GM21528 (cell line): ENCODE measurements at regions not wholly inside any gene's neighbourhood (a gene's known extent, or its start where the extent isn't known, plus 50 kb on each side); places are given as distances from the start of the nearest gene placed in this dataset.

Experiments used
- ATAC-seq: cut with Tn5 transposase; IDR thresholded peaks from one replicate; pipeline ENCODE4 v1.9.1; 2021; ENCODE audit warnings: mild to moderate bottlenecking, moderate library complexity; ENCODE audit not compliant: unreplicated experiment, low FRiP score

DNA sequence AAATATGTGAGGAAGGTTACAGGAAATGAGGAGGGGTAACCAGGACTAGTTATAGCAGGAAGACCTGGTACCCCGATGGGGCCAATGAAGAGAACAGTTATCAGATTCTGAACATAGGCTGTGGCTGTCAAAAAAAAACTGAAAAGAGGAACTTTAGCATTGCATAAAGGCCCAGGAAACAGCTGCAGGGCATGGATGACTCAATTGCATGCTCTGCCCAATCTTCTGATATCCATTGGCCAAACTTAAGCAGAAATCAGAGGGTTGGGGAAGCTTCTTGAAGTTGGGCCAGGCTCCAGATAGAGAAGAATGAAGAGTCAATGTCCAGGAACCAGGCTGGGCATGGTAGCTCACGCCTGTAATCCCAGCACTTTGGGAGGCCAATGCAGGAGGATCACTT lies 1222.4 kb upstream of the PRKX start:
- ATAC-seq: peak; percentile 92

DNA sequence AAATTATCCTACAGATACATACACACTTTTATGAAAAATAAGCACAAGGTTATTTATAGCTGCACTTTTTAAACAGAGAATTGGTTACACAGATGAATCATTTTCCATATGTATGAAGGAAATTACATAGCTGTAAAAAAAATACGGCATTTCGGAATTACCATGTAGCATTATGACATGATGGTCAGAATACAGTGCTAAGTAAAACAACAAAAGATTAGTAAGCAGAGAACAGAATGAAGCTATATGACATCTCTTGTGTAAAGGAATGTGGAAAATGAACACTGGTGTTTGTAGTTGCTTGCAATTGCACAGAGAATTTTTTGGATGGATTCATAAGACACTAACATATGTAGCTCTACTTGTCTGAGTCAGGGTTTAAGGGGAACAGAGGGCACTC lies 1222.0 kb upstream of the PRKX start:
- ATAC-seq: peak; percentile 40

DNA sequence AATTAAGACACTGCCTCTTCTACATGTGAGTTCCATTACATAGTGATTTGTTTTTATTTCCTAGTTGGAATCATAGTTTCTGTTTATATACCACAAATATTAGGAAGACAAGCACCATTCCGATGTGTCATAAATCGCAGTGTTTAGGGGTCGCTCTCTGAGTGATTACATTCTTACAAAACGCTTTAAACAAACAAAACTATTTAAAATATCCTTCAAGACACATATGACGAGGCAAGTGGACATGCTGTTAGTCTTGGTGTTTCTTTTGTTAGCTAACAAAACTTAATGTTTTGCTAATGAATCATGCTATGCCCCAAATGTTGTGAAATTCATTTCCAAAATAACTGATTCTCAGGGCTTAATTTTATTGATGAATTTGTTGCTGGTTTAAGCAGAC lies 1219.3 kb upstream of the PRKX start:
- ATAC-seq: no peak

DNA sequence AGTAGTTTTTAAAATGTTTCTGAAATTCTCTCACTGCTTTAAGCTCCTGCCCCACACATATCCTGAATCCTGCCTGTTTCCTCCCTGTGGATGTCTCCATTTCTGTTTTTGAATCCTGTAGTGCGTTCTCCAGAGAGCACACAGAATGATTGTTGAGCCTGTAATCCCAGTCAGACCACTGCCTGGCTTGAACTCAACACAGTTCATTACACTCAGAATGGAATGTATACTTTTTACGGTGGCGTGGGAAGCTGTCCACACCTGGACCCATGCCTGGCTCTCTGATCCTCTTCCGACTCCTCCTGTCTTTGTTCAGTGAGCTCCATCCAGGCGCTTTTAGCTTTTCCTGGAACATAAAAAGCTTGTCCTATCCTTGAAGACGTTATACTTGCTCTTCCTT lies 1217.0 kb upstream of the PRKX start:
- ATAC-seq: no peak

DNA sequence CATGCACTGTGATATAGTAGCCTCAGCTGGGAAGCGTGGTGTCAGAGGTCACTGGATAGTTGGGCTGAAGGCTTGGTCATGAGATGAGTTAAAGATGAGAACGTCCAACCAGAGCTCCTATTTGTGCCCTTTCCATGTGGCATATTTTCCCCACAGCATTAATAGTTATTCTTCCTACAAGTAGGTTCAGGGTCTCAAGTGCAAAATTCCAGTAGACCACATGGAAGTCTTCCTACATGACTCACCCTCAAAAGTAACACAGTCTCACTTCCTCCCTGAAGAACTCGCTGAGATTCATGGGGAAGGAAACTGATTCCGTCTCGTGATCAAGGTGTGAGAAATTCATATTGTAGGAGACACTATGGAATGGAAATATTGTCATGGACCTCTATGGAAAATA lies 1212.5 kb upstream of the PRKX start:
- no peak for ATAC-seq

DNA sequence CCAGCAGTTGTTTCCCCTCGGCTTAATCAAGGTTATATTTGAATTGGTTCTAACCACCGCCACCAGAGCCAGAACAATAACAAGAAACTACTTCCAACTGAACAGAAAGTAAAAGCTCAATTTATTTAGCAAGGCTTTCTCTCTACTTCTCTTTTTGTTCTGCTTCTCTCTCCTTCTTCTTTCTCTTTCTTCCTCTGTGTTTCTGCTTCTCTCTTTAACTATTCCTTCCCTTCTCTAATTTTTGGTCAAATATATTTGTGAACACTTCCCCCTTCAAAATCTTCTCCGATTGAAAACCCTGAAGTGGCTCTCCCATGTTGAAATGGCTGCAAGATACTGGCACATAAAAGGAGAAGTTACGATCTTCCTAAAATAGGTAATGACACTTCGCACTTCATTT lies 1195.9 kb upstream of the PRKX start:
- no peak for ATAC-seq

DNA sequence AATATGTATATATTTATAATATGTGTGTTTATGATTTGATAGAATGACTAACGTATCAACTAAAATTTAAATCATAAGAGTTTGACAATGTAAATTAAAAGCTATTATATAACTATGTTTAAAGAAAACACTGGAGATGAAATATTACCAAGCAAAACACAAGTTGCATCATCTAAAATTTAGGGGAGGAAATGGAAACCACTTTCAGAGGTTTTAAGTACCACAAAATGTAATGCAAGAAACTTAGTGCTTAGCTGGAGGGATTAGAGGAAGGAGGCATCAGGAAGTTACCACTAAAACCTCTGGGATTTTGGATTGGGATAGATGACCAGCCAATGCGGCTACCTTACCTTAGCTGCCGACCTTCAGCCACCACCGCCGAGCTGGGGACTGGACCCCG lies 1192.1 kb upstream of the PRKX start:
- ATAC-seq: no peak

DNA sequence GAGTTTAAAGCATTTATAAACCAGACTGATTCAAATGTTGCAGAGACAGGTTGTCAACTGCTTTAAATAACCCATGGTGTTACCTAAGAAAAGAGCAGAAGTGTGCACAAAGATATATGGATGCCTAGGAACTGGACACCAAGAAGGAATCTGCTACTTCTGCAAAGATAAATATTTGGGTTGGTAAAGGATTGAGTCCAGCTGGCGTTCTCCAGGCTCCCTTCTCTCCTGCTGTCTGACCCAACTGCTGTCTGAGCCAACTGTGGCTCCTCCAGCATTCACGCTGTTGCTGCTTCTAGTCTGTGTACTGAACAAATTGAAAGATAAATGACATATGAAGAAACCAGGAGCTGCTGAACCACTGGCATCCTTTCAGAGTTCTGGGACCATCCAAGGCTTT lies 1167.8 kb upstream of the PRKX start:
- ATAC-seq: no peak

DNA sequence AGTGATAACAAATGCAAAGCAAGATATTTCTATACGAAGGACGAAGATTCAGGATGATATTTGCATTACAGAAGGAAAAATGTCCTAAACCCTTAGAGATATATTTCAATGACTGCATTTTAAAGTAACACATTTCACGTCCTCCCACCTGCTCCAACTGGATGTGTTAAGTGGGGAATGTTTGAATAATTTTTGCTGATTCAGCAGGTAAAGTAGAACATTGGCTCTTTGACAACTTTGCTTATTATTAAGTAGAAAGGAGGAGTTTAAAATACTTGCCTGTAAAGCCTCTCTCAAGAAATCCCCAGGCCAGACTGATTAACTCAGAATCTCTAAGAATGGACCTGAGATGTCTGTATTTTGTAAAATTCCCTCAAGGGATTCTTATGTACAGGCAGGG lies 1165.2 kb upstream of the PRKX start:
- ATAC-seq: no peak

DNA sequence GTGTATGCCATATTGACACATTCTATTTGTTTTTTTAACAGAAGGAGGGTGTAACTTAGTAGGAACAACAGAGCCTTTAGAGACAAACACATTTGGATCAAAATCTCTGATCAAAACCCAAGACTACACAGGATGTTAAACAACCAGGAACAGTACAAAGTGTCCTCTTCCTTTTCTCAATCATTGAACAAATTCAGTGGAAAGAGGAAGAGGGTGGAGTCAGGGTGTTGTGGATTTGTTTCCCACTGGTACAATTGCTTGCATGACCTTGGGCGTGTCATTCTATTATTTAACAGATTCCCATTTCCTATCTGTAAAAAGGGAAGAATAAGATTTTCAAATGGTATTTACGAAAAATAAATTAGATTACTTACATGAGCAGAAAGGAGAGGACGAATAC lies 1162.8 kb upstream of the PRKX start:
- no peak for ATAC-seq

DNA sequence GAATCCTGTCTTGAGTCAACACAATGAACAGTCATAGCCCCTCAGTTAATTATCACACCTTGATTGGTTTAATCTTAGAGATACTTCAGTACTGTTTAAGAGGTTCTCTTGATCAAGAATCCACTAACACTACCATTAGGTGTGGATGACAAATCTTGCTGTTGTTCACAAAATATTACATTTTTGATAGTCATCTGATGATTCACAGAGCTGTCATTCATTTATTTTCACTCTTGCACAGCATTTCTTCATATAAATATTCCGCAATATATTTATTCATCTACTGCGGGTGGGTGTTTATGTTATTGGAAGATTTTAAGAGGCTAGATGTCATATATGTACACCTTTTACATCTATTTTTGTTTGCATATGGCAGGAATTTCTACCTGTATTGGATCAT lies 1138.1 kb upstream of the PRKX start:
- no peak for ATAC-seq

DNA sequence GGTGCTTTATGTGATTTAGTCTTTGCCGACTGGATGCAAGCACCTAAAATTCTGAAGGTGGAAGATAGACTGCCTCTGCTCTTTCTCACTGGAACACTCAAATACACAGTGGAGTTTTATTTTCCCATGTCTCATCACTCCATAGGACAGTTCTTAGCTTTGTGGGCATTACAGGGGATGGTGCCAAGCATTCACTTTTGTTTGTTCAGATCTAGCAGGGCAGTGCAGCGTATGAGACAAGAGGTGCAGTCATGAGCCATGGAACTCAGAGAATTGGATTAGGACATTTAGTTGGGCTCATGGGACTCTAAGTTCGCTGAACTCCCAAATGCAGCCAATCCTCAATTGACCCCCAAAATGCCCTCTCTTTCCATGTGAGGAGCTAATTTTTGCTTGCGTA lies 1136.9 kb upstream of the PRKX start:
- no peak for ATAC-seq

DNA sequence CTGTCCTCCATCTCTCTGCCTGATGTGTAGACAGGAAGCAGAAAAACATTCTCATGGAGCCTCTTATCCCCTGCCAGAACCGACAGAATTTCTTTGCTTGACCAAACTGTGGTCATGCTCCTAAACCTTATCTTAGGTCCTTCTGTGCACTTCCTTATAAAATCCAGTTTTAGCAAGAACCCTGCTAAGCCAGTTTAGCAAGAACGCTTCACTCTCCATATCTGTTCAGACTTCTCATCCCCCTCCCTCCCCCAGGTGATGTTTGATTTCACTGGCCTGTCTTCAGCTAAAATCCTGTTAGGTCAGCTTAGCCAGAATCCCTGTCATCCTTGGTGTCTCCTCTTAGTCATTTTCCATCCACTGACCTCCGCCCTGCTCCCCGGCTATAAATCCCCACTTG lies 1130.9 kb upstream of the PRKX start:
- ATAC-seq: no peak

DNA sequence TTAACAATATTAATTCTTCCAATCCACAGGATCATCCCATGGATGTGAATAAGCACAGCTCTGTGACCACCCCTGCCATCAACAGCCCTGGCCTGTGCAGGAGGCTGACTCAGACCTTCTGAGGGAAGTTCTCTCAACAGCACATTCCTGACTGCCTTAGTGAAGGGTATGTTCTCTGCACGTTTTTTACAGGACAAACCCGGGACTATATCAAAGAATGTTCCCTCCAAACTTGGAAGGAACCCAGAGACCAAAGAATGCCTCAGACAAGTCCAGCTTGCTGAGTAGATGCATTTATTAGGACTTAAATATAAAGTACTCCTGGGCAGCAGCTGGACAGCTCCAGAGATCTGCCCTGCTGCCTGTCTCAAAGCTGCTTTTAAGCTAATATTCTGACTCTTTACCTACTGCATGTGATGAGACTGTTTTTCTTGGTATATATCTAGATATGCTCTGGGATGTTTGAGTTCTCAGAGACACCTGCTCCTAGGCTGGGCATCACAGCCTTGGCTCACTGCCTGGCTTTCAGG lies 1127.8 kb upstream of the PRKX start:
- no peak for ATAC-seq

DNA sequence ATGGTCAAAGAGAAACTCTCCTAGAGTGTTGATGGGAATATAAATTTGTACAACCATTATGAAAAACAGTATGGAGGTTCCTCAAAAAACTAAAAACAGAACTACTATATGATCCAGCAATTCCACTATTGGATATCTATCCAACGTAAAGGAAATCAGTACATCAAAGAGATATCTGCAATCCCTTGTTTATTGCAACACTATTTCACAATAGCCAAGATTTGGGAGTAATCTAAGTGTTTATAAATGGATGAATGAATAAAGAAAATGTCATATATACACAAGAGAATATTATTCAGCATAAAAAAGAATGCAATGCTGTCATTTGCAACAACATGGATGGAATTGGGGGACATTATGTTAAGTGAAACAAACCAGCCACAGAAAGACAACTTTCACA lies 1118.1 kb upstream of the PRKX start:
- ATAC-seq: no peak

DNA sequence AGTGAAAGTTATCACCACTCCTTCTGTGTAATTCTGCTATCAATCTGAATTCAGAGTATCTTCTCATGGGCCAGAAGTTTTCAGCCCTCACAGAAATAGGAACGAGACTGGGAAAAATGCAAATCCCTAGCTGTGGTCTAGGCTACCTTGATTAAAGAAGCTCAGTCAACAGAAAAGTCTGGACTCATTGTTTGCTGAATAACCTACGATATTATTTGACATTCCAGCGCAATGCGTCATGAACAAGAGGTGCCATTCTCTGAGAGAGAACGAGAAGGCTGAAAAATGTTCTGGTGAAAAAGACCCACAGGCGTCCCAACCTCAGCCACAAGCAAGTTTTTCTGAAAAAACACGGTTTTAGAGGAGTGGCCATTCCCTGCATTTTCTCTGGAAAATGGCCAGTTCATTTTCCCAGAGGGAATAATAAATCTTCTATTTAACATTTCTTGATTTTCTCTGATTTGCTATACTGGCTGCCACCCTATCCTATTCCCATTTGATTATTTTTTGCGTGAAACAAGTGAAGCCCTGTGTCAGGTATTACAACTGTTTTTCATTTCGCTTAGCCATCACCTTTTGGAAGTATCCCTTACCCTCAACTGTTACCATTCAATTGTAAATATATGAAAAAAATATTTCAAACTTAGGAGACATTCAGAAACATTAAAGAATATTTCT lies 1117.6 kb upstream of the PRKX start:
- ATAC-seq: no peak

DNA sequence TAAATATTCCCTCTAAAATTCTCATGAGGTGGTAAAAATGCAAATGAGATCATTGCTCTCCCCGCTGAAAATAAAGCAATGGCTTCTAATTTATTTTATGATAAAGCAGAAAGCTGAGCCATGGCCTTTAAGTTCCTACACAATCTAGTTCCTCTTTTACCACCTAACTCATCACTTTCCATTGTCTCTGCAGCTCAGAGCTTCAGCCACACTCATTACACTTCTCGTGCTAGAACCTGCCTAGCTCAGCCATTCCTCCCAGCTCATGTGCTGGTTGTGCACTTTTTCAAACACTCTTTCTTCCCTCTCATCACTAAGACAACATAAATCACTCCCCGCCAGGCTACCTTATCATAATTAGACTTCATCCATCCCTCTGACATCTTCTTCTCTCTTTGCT lies 1112.1 kb upstream of the PRKX start:
- no peak for ATAC-seq

DNA sequence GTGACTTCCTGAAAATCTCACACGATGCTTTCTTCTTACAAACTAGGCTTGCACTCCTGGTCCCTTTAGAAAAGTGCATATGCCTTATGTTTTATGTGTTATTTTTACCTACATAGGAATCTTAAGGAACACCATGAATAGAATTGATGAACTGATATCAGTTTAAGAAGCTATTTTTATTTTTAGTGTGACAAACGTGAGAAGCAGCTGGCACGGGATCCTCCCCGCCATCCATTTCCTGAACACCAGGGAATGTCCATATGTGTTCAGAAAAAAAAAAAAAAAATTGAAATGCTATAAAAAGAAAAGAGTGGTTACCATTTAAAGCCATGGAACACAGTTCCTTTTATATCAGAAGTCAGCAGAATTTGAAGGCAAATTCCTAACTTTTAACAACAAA lies 1096.1 kb upstream of the PRKX start:
- ATAC-seq: no peak

DNA sequence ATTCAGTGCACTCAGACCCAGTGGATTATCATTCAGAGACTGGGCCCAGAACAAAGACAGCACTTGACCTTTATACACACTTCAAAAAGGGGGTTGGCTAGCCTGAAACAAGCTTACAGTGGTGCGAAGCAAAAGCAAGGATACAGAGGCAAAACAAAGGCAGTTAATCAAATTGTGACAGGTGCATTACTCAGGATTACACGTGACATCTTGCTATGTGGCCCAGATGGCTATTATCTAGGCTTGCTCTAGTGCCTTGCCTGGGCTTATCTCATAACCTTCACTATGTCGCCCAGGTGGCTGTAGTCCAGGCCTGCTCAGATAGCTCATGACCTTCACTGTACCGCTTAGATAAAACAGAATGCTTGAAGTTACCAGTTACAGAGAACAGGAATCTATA lies 1092.1 kb upstream of the PRKX start:
- no peak for ATAC-seq

DNA sequence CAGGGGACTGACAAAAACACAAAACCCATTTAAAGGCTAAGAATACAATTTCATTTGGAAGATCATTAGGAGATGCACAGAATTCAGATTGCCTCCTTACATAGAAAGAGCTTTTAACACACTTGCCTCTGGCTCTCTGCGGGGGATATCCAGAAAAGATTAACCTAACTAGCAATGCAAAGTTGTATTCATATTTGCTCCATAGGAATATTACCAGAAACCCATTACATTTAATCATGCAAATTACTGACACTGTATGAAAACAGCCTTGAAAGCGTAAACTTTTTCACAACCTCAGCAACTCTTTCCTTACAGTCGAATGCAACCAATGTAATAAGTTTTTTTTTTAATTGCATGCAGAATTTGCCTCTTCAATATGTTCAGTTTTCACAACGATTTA lies 1087.3 kb upstream of the PRKX start:
- no peak for ATAC-seq

DNA sequence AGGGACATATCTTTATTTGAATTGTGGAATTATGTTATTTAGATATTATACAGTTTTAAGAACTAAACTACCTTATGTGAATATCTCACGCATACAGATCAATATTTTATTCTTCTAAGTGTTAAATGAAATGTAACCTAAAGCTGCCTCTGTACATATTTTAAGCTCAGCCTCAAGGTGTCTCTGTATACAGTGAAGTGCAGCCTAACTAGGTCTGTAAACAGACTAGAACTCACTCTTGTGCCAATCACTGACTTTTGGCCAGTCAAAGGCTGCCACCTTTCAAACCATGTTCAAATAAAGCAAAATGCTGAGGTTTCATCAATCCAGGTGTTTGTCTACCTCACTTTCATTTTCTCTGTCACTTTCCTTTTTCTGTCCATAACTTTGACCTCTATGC lies 1074.5 kb upstream of the PRKX start:
- ATAC-seq: no peak

DNA sequence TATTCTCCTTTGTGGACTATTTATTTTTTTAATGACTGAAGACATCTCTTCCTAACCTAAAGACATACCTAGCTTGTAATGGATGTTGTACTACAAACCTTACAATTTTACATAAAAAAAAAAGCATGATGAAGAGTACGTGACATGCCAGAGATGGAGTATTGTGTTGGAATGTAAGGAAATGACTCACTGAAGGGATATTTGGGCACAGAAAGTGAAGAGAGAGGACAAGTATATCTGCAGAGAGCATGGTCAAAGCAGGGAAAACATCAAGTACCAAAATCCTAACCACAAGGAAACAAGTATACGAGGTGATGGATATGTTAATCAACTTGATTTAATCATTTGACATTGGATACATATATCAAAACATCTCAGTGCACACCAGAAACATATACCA lies 1051.4 kb upstream of the PRKX start:
- ATAC-seq: no peak

DNA sequence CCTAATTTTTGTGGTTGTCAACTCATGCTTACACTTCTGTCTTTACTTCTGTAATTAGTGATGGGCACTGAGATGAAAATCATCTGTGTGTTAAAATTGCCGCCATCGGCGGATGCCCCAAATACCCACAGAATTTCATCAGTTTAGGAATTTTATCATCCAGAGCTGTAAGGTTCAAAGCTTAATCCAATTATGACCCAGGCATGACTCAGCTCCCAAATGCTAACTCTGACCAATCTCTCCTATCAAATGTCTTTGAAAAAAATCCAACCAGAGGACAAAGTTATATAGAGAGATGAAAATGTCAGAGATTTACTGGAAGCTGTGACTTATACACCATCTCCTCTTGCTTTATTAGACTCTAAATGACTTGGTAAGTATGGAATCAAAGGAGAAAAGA lies 1048.7 kb upstream of the PRKX start:
- ATAC-seq: no peak
